HG02763 (cell line): ENCODE measurements at regions not wholly inside any gene's neighbourhood (a gene's known extent, or its start where the extent isn't known, plus 50 kb on each side); places are given as distances from the start of the nearest gene placed in this dataset.
A peak's percentile ranks its signal among the peaks of the same experiment; 100 is the strongest.
"Not testable (repeated sequence)": the region's sequence is repeated elsewhere in the genome, so short reads cannot be mapped to it uniquely, and the experiment has no call there.

ENCODE experiments used
- ATAC-seq: cut with Tn5 transposase; IDR thresholded peaks from one replicate; pipeline ENCODE4 v1.9.1; 2021; ENCODE audit warnings: mild to moderate bottlenecking, moderate library complexity; ENCODE audit not compliant: unreplicated experiment

DNA sequence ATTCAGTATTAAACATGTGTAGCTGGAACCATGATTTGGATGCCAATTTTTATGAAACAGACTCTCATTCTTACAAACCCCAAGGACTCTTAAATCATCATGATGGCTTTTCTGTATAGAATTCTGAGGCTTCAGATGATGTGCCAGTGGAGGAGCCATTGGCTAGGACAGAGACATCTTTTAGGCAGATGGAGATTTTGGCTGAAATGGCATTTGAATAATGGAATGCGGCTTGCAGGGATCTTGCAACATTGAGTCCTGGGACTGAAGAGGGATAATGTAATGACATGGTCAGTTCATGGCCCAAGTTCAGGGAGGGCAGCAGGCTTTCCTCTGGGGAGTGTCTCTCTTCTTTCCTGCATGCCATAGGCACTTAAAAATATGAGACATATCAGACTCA lies 172.4 kb downstream of the ABCA8 start:
- no peak for ATAC-seq

DNA sequence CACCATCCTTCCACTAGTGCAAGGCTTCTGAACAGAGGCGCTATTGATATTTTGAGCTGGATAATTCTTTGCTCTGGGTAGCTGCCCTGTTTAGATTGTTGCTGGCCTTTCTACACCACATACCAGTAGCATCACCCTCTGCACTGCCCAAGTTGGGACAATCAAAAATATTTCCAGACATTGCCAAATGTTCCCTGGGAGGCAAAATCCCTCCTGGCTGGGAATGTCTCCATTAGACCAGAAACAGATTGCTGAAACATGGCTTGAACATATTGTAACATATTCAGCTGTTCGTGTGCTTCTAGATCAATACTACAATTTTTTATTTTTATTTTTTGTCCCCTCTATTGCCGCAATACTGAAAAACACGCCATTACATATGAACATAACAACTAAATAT lies 174.6 kb downstream of the ABCA8 start:
- ATAC-seq, result no peak

DNA sequence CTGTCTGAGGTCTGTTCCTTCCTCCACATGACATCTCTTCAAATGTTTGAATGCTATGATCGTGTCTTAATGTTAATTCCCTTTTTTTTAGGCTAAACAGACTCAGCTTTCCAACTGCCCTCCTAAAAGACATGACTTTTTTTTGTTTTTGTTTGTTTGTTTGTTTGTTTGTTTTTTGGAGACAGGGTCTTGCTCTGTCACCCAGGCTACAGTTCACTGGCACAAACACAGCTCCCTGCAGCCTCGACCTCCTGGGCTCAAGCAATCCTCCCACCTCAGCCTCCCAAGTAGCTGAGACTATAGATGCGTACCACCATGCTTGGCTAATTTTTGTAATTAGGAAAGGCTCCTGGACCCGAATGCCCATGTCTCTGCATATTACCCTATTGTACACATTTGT lies 176.5 kb downstream of the ABCA8 start:
- no peak for ATAC-seq

DNA sequence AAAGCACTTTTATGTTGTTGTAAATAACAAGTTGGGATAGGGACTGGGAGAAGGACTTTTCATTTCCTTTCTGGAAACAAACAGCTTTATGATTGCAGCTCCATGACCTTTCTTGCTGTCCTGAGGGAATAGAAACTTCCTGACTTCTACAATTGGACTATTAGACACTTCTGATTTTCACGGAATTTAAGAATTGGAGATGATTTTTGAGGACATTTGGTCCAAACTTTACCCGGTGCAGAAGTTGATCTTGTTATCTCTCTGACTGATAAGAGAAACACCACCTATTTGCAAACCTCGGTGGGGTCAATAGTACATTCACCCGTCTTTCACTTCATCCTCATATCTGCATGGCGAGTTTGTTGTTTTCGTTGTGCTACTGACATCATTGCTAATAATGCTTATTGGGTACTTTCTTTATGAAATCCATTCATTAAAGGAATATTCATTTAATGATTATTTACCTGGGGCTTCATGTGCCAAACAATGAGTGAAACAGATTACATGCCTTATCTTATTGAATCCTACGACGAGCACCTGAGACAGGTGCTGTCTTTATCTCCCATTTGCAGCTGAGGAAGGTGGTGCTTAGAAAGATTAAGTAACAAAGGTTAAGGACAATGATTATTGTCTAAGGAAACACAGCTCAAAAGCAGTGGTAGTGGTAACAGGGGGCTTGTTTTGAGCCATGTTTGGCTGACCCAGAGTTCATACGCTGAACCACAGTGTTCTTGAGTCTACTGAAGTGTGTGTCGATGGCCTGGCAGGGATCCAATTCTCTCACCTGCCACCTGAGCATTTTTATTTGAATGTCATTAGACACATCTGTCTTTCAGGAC lies 176.9 kb upstream of the FAM20A start:
- no peak for ATAC-seq

DNA sequence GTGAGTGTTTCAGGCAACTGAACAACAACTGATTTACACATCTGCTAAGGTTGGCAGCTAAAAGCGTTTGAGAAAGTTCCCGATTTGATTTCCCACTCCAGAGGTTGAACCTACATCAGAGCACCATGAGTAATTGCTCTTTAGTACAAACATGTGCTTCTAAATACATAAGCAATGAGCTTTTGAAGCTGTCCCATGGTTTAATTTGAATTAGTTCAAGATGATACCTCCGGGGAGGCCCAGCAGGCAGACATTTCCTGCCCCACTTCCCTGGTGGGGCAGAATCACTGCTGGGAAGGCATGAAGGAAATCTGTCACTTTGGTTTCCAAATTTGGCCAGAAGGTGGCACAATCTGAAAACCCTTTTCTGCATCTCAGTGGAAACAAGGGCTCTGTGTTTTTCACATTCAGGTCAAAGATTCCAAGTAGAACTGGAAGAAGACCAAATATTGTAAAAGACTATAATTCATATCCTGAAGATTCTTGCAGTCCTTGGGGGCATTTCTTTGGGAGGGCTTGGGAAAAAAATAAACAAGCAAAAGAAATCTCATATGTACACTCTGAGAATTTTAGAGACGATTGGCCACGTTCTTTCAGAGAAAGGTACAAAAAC lies 176.2 kb upstream of the FAM20A start:
- ATAC-seq, result no peak

DNA sequence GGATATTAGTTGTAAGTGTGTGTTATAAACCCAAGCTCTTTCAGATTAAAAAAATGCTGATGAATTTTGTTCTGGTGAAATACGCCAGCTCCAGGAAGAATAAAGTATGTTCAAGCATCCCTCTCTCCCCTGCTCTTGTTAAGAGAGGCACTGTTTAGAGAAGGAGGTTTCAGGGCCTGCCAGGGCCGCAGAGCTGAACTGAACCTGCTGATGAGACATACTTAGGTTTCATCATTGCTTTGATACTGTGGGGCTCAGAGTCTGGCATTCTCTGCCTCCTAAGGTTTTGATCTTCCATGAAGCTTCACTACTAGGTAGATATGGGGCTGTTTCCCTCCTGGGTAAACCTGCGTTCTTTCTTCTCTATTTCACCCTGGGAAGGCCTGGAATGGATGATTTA lies 175.3 kb upstream of the FAM20A start:
- no peak for ATAC-seq

DNA sequence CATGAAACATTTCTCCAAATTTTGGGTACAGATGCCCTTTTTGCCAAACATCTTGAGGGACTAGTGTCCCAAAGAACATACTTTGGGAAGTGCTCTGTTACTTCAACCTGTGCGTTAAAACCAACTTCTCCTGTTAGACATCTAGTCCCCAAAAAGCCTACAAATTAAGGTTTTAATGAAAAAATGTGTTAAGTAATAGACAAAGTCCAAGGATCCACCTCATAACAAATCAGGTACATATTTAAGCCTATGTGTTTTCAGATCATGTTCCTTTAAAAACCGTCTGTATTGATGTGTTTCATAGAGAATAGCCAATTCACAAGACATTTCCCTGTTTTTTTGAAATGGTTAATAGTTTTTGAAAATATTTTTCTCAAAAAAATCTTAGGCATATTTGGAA lies 174.8 kb upstream of the FAM20A start:
- no peak for ATAC-seq

DNA sequence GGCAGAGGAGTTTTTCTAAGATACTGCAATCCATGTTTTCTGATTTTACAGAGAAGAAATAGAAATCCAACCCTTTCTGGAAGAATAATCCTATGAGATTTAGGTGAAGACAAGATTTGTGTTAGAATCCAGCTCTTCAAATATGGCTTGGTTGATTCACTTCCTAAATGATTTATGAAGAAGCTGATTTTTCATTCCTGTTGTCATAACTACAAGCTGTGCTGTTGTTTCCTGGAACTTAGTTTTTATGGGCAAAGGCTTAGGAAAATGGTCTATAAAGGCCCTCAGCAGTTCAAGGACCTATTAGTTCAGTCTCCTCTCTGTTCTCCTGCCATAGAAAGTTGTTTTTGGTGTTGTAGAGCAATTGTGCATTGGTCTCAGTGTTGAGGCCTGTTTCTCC lies 174.2 kb upstream of the FAM20A start:
- ATAC-seq, result no peak

DNA sequence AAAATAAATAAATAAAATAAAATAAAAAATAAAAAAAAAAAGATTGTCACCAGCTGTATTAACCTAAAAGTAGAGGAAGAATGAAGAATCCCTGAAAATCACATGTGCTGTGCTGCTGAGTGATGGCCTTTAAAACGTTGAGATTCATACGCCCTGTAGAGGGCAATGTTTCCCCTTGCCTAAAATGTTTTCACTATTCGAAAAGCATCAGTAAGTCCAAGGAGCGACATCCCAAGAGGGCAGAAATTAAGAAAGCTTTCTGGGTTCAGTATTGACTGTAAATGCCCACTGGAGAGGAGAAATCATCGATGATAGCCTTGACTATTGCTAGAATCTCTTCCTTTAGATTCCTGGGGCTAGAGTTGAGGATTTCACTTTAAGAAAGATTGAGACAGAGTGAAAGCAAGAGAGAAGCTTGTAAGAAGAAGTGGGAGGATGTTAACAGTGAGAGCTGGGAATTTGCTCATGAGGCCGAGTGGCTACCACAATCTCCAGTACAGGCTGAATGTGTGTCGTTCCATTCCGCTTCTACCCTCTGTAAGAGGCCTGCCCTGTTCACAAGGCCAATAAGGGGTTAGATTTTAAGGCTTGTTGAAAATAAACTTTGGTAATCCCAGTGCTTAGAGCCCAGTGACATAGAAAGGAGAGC lies 170.8 kb upstream of the FAM20A start:
- peak; percentile 58 for ATAC-seq

DNA sequence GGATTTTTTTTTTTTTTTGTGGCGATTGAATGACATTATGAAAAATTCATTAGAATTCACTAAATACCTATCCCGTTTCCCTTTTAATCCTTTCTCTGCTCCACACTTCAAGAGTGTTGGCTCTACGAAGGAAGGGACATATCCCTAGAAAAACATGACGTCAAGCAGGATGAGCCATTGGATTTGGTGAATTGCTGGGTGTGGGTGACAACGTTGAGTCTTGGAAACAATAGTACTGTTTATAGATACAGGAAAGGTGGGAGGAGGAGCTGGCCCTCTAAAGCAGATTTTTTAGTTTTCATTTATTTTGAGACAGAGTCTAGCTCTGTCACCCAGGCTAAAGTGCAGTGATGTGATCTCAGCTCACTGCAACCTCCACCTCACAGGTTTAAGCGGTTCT lies 167.6 kb upstream of the FAM20A start:
- ATAC-seq, result no peak

DNA sequence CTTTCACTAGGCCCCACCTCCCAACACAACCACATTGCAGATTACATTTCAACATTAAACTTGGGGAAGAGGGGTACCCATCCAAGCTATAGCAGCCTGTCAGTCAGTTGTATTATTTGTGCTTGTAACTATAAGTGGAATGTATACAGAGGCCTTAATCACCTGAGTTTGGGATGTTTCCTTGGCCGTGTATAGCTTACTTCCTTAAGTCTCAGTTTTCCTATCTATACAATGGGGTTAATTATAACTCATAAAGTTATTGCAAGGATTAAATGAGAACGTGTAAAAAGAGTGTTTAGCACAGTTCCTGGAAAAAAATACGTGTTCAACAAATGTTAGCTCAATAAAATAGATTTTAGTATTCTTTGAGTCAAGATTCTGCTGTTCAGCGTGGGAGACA lies 165.5 kb upstream of the FAM20A start:
- ATAC-seq, result no peak

DNA sequence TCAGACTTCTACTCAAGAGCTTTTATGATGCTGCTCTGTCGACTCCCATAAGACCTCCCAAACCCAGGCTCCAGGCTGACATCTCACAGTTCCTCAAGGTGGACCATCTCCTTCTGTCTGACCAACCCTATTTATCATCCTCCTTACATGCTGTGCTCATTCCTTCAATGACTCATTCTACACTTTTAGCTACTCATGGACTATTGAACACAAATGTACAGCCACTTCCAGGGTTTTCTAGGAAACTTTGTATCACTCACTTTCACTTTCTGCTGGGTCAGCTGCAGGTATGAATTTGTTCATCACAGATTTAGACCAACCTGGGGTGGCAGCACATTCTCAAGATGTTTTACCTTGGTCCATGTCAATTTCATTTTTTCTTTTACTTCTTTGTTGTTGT lies 162.4 kb upstream of the FAM20A start:
- ATAC-seq, result no peak

DNA sequence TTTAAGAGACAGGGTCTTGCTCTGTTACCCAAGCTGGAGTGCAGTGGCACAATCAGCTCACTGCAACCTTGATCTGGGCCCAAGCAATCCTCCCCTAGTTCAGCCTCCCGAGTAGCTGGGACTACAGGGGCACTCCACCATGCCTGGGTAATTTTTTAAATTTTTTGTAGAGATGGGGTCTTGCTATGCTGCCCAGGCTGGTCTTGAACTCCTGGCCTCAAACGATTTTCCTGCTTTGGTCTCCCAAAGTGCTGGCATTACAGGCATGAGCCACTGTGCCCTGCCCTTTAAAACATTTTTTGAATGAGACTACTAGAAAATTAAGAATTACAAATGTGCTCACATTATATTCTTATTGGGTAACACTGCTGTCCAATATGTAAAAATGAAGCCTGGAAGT lies 161.7 kb upstream of the FAM20A start:
- ATAC-seq, result no peak

DNA sequence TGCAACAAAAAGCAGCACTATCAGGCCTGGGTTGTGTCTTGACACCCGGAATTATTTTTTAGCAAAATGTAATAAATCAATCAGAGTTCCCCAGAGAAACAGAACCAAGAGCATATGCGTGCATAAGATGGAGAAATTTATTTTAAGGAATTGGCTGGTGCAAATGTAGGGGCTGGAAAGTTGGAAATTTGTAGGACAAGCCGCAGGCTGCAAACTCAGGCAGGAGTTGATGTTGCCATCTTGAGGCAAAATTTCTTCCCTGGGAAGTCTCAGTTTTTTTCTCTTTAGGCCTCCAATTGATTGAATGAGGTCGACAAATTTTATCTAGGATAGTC lies 158.9 kb upstream of the FAM20A start:
- ATAC-seq, result no peak

DNA sequence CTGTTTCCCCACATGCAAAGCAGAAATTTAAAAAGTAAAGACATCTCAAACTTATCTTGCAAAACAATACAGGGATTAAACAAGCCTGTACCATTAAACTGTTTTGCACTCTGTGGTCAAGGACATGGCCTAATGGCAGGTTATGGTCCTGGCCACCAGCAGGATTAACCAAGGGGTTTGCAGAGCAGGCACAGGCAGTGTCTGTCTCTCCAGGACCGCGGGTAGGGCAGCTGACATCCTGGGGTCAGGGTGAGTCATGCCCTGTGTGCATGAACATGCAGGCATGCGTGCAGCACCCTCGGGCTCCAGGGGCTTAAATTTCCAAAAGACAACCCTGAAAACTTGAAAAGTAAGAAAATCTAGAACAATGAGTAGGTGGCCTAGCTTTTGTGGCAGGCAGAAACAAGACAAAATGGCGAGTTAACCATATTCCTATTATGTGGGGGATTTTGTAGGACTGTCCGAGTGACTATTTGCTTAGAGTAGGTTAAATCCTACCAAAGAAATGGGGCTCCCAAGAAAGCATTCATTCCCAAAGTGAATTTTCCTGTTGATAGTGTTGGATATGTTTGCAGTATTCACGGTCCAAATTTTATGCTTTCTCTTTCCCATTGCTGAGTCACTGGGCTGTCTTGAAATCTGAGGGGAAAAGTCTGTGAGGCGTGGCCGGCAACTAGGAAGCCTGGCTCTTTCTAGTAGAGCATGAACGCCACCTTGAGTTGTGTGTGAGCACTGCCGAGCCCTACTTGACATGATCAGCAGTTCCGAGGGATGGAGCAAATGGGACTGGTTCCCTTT lies 158.4 kb upstream of the FAM20A start:
- peak; percentile 84 for ATAC-seq

DNA sequence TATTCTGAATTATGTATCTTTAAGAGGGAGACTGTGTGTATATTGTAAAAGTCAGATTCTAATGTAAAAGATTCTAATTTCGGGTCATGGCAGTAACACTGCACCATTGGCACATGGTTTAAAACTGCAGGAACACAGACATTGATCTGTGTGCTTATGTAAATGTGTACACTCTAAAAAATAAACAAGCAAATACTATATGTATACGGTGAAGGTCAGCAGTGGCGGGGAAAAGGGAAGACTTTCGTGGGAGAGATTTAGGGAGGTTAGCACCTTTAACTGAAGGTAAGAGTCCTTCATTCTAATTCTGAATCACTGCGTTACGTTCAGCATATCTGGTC lies 157.8 kb upstream of the FAM20A start:
- no peak for ATAC-seq

DNA sequence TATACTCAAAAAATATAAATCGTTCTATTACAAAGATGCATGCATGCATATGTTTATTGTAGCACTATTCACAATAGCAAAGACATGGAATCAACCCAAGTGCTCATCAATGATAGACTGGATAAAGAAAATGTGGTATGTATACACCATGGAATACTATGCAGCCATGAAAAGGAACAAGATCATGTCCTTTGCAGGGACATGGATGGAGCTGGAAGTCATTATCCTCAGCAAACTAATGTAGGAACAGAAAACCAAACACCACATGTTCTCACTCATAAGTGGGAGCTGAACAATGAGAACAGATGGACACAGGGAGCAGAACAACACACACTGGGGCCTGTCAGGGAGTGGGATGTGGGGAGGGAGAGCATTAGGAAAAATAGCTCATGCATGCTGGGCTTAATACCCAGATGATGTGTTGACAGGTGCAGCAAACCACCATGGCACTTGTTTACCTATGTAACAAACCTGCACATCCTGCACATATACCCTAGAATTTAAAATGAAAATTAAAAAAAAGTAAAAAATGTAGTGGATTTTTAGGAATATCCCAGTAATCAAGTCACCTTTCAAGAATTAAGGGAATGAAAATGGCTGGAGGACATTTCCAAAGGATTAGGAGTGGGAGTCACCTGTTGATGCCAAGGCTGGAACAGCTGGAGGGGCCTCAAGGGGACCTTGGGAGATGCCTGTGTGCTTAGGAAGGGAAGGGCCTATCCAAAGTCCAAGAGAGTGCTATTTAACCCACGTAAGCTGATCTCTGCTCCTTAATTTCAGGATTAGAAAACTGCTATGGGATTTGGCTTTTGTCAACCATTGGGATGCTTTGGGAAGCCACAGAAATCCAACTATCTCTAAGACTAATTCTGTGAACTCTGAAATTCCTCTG lies 156.9 kb upstream of the FAM20A start:
- ATAC-seq, result not testable (repeated sequence)

DNA sequence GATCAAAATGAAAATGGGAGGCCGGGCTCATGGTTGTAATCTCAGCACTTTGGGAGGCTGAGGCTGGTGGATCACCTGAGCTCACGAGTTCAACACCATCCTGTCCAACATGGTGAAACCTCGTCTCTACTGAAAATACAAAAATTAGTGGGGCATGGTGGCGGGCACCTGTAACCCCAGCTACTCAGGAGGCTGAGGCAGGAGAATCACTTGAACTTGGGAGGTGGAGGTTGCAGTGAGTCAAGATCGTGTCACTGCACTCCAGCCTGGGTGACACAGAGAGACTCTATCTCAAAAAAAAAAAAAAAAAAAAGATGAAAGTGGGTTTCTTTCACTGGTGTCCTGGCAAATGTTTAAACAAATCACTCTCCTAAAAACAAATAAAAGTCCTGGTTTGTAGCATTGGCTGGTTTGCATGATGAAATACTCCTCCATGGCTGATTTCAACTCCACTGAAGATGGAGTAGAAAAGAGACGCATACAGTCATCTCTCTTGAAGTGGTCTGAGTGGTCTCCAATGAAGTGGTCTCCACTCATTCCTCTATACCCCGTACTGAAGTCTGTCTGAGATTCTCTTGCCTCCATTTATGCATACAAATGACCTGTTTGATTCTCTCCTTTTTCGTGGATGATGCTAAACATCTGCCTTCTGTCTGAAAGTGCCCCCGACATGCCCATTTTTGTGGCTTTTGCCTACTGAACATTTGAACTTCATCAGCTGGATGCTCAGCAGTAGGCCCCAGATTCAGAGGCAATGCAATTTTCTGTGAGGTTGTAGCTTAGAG lies 153.0 kb upstream of the FAM20A start:
- ATAC-seq, result no peak

DNA sequence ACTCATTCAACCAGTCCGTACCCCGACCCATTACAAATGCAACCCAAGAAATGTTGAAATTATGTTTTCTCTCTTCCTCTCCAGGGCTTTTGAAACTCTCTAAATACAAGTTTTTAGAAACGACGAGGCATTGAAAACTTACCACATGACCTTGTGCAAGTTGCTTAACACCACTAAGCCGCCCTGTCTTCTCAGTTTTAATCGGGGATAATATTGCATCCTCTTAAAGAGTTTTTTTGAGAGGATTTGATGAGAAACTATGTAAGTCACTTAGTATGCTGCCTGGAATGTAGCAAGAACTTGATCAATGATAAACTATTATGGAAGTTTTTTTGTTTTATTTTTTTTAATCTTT lies 149.0 kb upstream of the FAM20A start:
- no peak for ATAC-seq
